Esophagus muscularis mucosa (tissue), 4 donors: ENCODE measurements at regions not wholly inside any gene's neighbourhood (a gene's known extent, or its start where the extent isn't known, plus 50 kb on each side); places are given as distances from the start of the nearest gene placed in this dataset.

Source experiments
- DNase-seq: peaks from one replicate; pipeline ENCODE4 v3.0.0-alpha.2; 2017; ENCODE audit errors: extremely low spot score
- H3K27ac ChIP-seq, 4 donors: fragments of 200-600 bp; sonication (generic); replicated peaks in 1 of 4; 1 replicate in 3 of 4; 2 replicates in 1 of 4; pipeline ENCODE4 v1.5.1; 2016 to 2019; ENCODE audit warnings: mild to moderate bottlenecking in 1 of 4
- H3K27me3 ChIP-seq, 4 donors: fragments of 200-600 bp; sonication (generic); one replicate each; pipeline versions ENCODE4 v1.5.1 to v1.6.0; 2016 to 2019
- H3K36me3 ChIP-seq, 4 donors: fragments of 200-600 bp; sonication (generic); one replicate each; pipeline ENCODE4 v1.5.1; 2016 to 2019
- H3K4me1 ChIP-seq, 4 donors: fragments of 200-600 bp; sonication (generic); one replicate each; pipeline ENCODE4 v1.5.1; 2016 to 2019
- H3K4me3 ChIP-seq, 4 donors: fragments of 200-600 bp; sonication (generic); 1 replicate in 2 of 4; 2 replicates in 2 of 4; pipeline ENCODE4 v1.5.1; 2016 to 2019; ENCODE audit warnings: mild to moderate bottlenecking in 4 of 4, moderate library complexity in 1 of 4
- H3K9me3 ChIP-seq, 4 donors: fragments of 200-600 bp; sonication (generic); 1 replicate in 3 of 4; 2 replicates in 1 of 4; pipeline ENCODE4 v1.5.1; 2016 to 2019
- EP300 ChIP-seq: sonication (generic); formaldehyde crosslinking; IDR thresholded peaks from one replicate; pipeline ENCODE4 v1.6.1; 2017; ENCODE audit warnings: antibody characterized with exemption
- POLR2A ChIP-seq: fragments of 450-650 bp; IDR thresholded peaks from one replicate; pipeline ENCODE4 v1.6.1; 2017; ENCODE audit warnings: antibody characterized with exemption, moderate library complexity, mild to moderate bottlenecking, low read depth
- POLR2AphosphoS5 ChIP-seq, 2 donors: sonication (generic); formaldehyde crosslinking; IDR thresholded peaks; one replicate each; pipeline ENCODE4 v1.6.1; 2017; ENCODE audit warnings: antibody characterized with exemption in 2 of 2
- WGBS: methylation state at CpG from one replicate; pipeline ENCODE4 v1.1.5; 2018; 5-methylcytosine and 5-hydroxymethylcytosine counted together
- intact Hi-C: fragments of 100-400 bp; cut with DNase I; formaldehyde crosslinking; loops from one replicate; pipeline ENCODE4 v1.15.1; 2023
- TF ChIP-seq, protein P1 (sequence below), 3 experiments: fragments of 200-600 bp in 2 of 3; fragments of 450-650 bp in 1 of 3; sonication (generic) in 2 of 3; IDR thresholded peaks; one replicate each; pipeline ENCODE4 v1.5.1; 2017 to 2019; ENCODE audit warnings: antibody characterized with exemption in 3 of 3, mild to moderate bottlenecking in 2 of 3, moderate library complexity in 1 of 3

DNA sequence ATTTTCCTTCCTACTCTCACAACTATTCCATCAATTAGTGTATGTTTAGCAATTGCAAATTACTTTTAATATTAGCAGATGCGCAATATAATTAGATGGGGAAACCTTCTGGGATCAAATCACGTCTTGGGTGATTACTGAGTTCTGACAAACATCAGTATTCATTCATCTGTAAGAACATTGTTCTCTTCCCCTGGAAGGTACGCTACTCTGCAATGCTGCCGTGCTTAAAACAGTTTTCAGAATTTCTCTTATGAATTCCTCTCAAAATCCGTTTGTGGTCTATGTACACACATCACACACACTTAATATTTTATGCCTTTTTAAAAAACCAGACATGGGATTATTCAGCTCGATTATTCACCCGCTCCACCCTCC, 237.5 kb upstream of the NEBL start:
- 77% methylated on average over 7 of the region's 7 CpGs for WGBS
- Histone ChIP-seq H3K36me3 (no peaks in the 10 kb centered on the region), H3K9me3 (no peaks in the 10 kb centered on the region), H3K4me1 (no peaks in the 10 kb centered on the region), H3K27me3 (no peaks in the 10 kb centered on the region), H3K4me3 (no peak overlapping the region), H3K27ac (no peak overlapping the region)
- intact Hi-C loops = no loop called here
- no peak for TF ChIP-seq EP300
- TF ChIP-seq, protein P1, sequence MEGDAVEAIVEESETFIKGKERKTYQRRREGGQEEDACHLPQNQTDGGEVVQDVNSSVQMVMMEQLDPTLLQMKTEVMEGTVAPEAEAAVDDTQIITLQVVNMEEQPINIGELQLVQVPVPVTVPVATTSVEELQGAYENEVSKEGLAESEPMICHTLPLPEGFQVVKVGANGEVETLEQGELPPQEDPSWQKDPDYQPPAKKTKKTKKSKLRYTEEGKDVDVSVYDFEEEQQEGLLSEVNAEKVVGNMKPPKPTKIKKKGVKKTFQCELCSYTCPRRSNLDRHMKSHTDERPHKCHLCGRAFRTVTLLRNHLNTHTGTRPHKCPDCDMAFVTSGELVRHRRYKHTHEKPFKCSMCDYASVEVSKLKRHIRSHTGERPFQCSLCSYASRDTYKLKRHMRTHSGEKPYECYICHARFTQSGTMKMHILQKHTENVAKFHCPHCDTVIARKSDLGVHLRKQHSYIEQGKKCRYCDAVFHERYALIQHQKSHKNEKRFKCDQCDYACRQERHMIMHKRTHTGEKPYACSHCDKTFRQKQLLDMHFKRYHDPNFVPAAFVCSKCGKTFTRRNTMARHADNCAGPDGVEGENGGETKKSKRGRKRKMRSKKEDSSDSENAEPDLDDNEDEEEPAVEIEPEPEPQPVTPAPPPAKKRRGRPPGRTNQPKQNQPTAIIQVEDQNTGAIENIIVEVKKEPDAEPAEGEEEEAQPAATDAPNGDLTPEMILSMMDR (IDR thresholded peaks at IDR 0.05) = no peak
- TF ChIP-seq POLR2AphosphoS5 (IDR thresholded peaks at IDR 0.05) = no peak
- no peak for TF ChIP-seq POLR2A
- no peak for DNase-seq

DNA sequence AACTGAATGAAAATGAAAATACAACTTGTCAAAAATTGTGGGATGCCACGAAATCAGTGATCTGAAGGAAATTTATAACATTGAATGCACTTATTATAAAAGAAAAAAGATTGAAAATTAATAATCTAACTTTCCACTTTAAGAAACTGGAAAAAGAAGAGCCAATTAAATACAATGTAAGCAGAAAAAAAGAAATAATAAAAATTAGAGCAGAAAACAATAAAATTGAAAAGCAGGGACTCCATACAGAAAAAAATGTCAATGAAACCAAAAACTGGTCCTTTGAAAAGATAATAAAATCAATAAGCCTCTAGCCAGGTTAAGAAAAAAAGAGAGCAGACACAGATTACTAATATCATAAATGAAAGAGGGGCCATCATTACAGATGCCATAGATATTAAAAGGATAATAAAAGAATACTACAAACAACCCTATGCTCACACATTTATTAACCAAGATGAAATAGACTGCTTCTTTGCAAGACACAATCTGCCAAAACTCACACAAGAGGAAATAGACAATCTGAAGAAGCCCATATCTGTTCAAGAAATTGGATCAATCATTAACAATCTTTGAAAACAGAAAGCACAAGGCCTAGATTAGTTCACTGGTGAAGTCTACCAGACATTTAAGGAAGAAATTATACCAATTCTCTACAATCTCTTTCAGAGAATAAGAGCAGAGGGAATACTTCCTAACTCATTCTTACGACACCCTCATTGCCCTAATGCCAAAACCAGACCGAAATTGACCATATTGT, 233.8 kb upstream of the NEBL start:
- intact Hi-C loops = no loop called here
- TF ChIP-seq EP300 (no peak), POLR2AphosphoS5 (IDR thresholded peaks at IDR 0.05) (no peak), POLR2A (no peak)
- TF ChIP-seq, protein P1 (IDR thresholded peaks at IDR 0.05) = no peak
- no peaks in the 10 kb centered on the region for H3K4me1 ChIP-seq
- H3K4me3 ChIP-seq = no peak overlapping the region
- no peak for DNase-seq
- H3K36me3 ChIP-seq = no peaks in the 10 kb centered on the region
- no peaks in the 10 kb centered on the region for H3K27me3 ChIP-seq
- WGBS = 89% methylated on average over 3 of the region's 3 CpGs
- no peaks in the 10 kb centered on the region for H3K9me3 ChIP-seq
- H3K27ac ChIP-seq = no peak overlapping the region

DNA sequence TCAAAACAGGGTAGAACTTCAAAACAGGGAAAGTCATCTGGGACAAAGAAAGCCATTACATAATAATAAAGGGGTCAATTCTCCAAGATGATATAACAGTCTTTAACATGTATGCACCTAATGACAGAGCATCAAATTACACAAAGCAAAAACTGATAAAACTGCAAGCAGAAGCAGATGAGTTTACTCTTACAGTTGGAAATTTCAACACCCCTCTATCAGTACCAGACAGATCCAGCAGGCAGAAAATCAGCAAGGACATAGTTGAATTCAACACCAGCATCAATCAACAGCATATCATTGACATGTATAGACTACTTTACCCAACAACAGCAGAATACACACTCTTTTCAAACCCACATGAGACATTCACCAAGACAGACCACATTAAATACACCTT, 233.0 kb upstream of the NEBL start:
- no peak for TF ChIP-seq POLR2A
- TF ChIP-seq EP300 = no peak
- TF ChIP-seq, protein P1 (IDR thresholded peaks at IDR 0.05) = no peak
- TF ChIP-seq POLR2AphosphoS5 (IDR thresholded peaks at IDR 0.05) = no peak
- no peaks in the 10 kb centered on the region for H3K27me3 ChIP-seq
- intact Hi-C loops = no loop called here
- no peak overlapping the region for H3K4me3 ChIP-seq
- H3K9me3 ChIP-seq = no peaks in the 10 kb centered on the region
- H3K27ac ChIP-seq = no peak overlapping the region
- no peaks in the 10 kb centered on the region for H3K36me3 ChIP-seq
- no peak for DNase-seq
- no peaks in the 10 kb centered on the region for H3K4me1 ChIP-seq

DNA sequence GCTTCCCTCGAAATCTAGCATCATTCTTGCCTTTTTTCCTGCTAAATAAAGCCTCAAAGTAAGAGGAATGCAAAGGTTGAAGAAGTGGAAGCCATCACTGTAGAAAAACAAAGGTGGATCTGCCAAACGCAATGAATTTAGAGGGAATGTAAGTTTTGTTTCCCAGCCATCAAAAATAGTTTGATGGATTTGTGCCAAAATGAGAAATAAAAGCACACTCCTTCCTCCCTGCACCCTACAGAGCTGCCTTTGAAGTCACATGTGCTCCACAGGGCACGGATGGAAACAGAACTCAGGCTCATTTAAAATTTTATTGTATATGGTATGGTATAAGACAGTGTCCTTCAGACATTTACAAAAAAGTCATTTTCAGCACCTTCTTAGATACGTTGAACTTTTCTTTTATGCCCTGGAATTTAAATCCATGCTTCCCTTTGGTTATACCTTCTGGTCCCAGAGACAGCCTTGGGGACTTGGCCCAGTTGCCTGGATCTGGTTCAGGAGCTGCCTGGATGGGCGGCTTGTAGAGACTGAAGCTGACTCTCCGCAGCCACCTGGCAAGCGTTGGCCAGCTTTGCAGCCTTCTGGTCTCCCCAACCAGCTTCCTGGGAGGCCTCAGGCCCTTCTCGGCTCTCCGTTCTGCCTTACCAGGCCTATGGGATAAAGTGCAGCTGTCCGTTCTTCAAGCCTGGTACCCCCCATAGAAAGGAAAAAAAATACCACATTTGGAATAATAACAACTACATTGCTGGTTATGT, 228.5 kb upstream of the NEBL start:
- no peak for TF ChIP-seq POLR2AphosphoS5 (IDR thresholded peaks at IDR 0.05)
- TF ChIP-seq EP300 = no peak
- TF ChIP-seq, protein P1 (IDR thresholded peaks at IDR 0.05) = no peak
- no peak for TF ChIP-seq POLR2A
- H3K27me3 ChIP-seq = no peaks in the 10 kb centered on the region
- no peaks in the 10 kb centered on the region for H3K4me1 ChIP-seq
- 79% methylated on average over 10 of the region's 10 CpGs for WGBS
- H3K36me3 ChIP-seq = no peaks in the 10 kb centered on the region
- no peak for DNase-seq
- H3K9me3 ChIP-seq = no peaks in the 10 kb centered on the region
- intact Hi-C loops = no loop called here
- no peak overlapping the region for H3K4me3 ChIP-seq
- no peak overlapping the region for H3K27ac ChIP-seq
